PFSK-1 (cell line): ENCODE measurements at regions not wholly inside any gene's neighbourhood (a gene's known extent, or its start where the extent isn't known, plus 50 kb on each side); places are given as distances from the start of the nearest gene placed in this dataset.

Experiments
- POLR2AphosphoS5 ChIP-seq: IDR thresholded peaks from 2 replicates; pipeline ENCODE4 v1.6.1; 2012; ENCODE audit warnings: low read depth, mild to moderate bottlenecking, control low read depth, low read length, moderate library complexity
- TAF1 ChIP-seq: IDR thresholded peaks from 2 replicates; pipeline ENCODE4 v1.6.1; 2012; ENCODE audit warnings: low read length, control low read depth, borderline replicate concordance; ENCODE audit not compliant: insufficient read depth
- TF ChIP-seq, protein P1 (sequence below), 2 experiments: IDR thresholded peaks; 2 replicates each; pipeline versions ENCODE4 v1.6.1 to v1.8.0; 2011 to 2012; ENCODE audit warnings: low read depth in 2 of 2, low read length in 2 of 2, control low read depth in 1 of 2, inconsistent platforms in 1 of 2, mild to moderate bottlenecking in 1 of 2, moderate library complexity in 1 of 2; ENCODE audit not compliant: insufficient read depth in 1 of 2

DNA sequence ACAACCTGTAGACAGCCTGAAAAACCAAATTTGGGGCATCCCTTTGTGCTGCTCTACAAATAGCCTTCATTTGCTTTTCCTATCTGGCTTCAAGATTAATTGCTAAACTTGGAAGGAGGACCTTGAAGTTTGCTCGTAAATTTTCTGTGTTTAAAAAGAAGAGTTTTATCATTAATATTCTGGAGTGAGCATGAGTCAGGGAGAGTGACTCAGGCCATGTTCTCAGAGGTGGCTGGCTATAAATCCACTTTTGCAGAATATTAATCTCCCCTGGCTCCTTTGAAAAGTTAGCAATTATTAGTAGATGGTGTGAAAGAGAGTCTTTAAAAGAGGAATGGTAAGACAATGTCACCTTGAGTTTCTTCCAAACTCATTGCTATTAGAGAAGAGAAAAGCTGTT lies 91.0 kb downstream of the ANKEF1 start:
- TF ChIP-seq, protein P1, sequence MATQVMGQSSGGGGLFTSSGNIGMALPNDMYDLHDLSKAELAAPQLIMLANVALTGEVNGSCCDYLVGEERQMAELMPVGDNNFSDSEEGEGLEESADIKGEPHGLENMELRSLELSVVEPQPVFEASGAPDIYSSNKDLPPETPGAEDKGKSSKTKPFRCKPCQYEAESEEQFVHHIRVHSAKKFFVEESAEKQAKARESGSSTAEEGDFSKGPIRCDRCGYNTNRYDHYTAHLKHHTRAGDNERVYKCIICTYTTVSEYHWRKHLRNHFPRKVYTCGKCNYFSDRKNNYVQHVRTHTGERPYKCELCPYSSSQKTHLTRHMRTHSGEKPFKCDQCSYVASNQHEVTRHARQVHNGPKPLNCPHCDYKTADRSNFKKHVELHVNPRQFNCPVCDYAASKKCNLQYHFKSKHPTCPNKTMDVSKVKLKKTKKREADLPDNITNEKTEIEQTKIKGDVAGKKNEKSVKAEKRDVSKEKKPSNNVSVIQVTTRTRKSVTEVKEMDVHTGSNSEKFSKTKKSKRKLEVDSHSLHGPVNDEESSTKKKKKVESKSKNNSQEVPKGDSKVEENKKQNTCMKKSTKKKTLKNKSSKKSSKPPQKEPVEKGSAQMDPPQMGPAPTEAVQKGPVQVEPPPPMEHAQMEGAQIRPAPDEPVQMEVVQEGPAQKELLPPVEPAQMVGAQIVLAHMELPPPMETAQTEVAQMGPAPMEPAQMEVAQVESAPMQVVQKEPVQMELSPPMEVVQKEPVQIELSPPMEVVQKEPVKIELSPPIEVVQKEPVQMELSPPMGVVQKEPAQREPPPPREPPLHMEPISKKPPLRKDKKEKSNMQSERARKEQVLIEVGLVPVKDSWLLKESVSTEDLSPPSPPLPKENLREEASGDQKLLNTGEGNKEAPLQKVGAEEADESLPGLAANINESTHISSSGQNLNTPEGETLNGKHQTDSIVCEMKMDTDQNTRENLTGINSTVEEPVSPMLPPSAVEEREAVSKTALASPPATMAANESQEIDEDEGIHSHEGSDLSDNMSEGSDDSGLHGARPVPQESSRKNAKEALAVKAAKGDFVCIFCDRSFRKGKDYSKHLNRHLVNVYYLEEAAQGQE (IDR thresholded peaks at IDR 0.05; ENCODE audit: insufficient read depth in 1 of 2, low read depth in 2 of 2, low read length in 2 of 2) = no peak
- no peak for TF ChIP-seq POLR2AphosphoS5
- no peak for TF ChIP-seq TAF1
